ENCODE measurements at regions not wholly inside any gene's neighbourhood (a gene's known extent, or its start where the extent isn't known, plus 50 kb on each side); places are given as distances from the start of the nearest gene placed in this dataset.

DNA sequence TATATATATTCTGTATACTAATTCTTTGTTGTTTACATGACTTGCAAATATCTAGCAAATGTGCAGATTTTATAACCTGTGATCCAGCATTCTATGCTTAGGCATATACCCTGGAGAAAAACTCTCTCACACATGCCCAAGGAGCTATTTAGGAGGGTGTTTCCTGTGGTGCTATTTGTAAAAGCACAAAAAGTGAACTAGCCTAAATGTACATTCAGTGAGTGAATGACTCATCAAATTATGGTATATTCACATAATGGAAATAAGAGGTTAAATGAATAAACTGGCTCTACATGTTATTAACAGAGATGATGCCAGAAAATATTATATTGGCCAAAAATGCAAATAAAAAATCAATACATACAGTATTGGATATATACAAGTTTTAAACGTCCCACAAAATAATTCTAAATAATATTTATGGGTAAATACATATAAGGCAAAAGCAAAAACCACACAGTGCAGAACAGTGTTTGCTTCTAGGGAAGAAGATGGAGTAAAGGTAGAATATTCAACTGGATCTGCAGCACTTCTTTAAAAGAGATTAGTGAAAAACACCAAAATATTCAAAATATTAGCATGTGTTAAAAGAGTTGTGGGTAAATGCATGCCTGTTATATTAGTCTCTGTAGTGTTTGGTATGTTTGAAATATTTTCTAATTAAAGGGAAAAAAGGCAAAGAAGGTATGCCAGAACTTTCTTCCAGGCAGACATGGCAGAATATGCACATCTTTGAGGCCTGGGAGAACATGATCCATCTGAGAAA is 344.7 kb downstream of the KLF5 start:
- Histone ChIP-seq H3K4me3 (ENCODE audit: insufficient read depth, low read depth, low read length) (no peak overlapping the region), H3K4me1 (ENCODE audit: control insufficient read depth, insufficient read depth, low read length) (peaks cover 1% of the 10 kb centered on the region; the same call in 1 of the 2 replicates), H2AFZ (replicated peaks; ENCODE audit: low read length, poor library complexity) (no peak overlapping the region), H3K9ac (ENCODE audit: low read depth, low read length) (no peak overlapping the region), H2AK5ac (ENCODE audit: low read depth, low read length) (no peak overlapping the region), H4K91ac (ENCODE audit: insufficient read depth, low read depth, low read length) (no peak overlapping the region), H2AK9ac (replicated peaks; ENCODE audit: low read depth, low read length, poor library complexity) (no peak overlapping the region), H3K27ac (ENCODE audit: insufficient read depth, low read length) (no peak overlapping the region), H3K56ac (ENCODE audit: extremely low read depth, insufficient read depth, low read length) (no peak overlapping the region), H3K14ac (replicated peaks; ENCODE audit: low read depth, low read length) (no peak overlapping the region), H4K5ac (ENCODE audit: low read depth, low read length) (no peak overlapping the region), H4K20me1 (ENCODE audit: insufficient read depth, low read length) (no peaks in the 10 kb centered on the region), H2BK5ac (ENCODE audit: low read depth, low read length, poor library complexity, severe bottlenecking) (no peak overlapping the region), H3K9me1 (ENCODE audit: insufficient read depth, low read length) (no peaks in the 10 kb centered on the region), H3K79me1 (ENCODE audit: low read depth in 1 of 2, low read length in 2 of 2) (no peaks in the 10 kb centered on the region), H2BK120ac (ENCODE audit: low read depth, low read length) (no peak overlapping the region), H3K4ac (ENCODE audit: low read depth, low read length) (no peak overlapping the region), H3K36me3 (ENCODE audit: control insufficient read depth, insufficient read depth, low read length) (no peaks in the 10 kb centered on the region), H3K18ac (ENCODE audit: low read depth, low read length) (peak overlapping the region; percentile 37; the same call in 1 of the 2 replicates), H4K8ac (ENCODE audit: low read depth in 2 of 2, low read length in 2 of 2) (no peak overlapping the region), H3K4me2 (ENCODE audit: low read depth, low read length) (no peak overlapping the region; the same call in 1 of the 2 replicates), H3K9me3 (ENCODE audit: control insufficient read depth, insufficient read depth, low read length) (no peaks in the 10 kb centered on the region), H3K23ac (ENCODE audit: low read depth, low read length) (no peak overlapping the region), H2BK15ac (ENCODE audit: low read depth, low read length) (no peak overlapping the region), H2BK20ac (ENCODE audit: low read depth, low read length) (no peak overlapping the region), H3K27me3 (ENCODE audit: control insufficient read depth, insufficient read depth, low read length) (peaks cover 6% of the 10 kb centered on the region; the same call in 1 of the 2 replicates)
- ChIA-PET CTCF (no interaction called here), POLR2A (ENCODE audit: unreplicated experiment) (no interaction called here)
- BruUV-seq (replicated peaks): no TSS peak
- in situ Hi-C loops (cut with MboI; ENCODE audit: low sequenced_read_pairs) (no loop called here), dilution Hi-C loops (cut with HindIII; ENCODE audit: low sequenced_read_pairs, unreplicated experiment) (no loop called here), intact Hi-C loops (cut with micrococcal nuclease) (no loop called here)
- DNase-seq (no peak), ATAC-seq (ENCODE audit: low read depth) (peak; percentile 51)
- TF ChIP-seq MXI1 (IDR thresholded peaks at IDR 0.05; ENCODE audit: borderline replicate concordance, low read depth, low read length): no peak
- TF ChIP-seq NFE2L2 (IDR thresholded peaks at IDR 0.05; ENCODE audit: low read depth, low read length): peak; percentile 80
- TF ChIP-seq FOS (IDR thresholded peaks at IDR 0.05; ENCODE audit: low read depth, low read length): no peak
- WGBS, 2 experiments (ENCODE audit: extremely low coverage in 2 of 2, insufficient read length in 1 of 2): no CpG with 5 or more reads among the region's 1 CpG
